ENCODE measurements at regions not wholly inside any gene's neighbourhood (a gene's known extent, or its start where the extent isn't known, plus 50 kb on each side); places are given as distances from the start of the nearest gene placed in this dataset.

DNA sequence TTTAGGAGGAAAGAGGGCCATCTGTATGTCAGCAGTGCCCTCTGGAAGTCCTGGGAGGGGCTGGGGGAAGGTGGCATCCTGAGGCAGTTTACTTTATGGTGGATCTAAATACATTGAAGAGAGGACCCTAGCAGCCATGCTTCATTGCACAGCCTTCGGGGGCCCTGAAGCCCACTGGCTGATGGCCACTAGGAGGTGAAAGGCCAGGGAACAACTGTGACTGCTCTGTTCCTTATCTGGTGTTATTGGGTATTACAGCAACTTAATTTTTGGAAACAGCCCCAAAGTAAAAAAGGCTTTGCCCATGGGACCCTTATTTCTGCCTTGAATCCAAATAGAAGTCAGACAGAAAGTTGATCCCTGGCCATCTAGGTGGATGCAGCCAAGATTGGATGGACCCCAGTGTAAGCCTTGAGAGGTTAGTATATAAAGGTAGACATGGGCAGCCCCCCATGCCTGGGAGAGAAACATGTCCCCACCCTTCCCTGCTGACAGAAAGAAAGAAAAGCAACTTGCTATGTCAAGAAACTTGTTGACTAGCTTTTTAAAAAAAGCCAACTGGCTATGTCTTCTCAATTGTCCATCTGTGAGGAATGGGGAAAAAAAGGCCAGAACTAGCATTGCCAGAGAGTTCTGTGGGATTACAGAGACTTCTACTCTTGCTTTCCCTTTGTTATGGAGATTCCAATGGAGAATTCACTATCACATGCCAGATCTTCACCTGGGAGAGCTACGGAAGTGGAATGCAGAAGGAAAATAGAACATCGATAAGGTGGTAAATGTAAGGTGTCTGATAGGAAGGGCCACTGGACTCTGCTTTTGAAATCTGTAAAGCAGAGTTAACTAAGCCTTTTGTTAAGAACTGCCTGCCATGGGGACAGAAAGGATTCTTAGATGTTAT, 58.6 kb upstream of the OSR1 start:
- TF ChIP-seq, protein P1, sequence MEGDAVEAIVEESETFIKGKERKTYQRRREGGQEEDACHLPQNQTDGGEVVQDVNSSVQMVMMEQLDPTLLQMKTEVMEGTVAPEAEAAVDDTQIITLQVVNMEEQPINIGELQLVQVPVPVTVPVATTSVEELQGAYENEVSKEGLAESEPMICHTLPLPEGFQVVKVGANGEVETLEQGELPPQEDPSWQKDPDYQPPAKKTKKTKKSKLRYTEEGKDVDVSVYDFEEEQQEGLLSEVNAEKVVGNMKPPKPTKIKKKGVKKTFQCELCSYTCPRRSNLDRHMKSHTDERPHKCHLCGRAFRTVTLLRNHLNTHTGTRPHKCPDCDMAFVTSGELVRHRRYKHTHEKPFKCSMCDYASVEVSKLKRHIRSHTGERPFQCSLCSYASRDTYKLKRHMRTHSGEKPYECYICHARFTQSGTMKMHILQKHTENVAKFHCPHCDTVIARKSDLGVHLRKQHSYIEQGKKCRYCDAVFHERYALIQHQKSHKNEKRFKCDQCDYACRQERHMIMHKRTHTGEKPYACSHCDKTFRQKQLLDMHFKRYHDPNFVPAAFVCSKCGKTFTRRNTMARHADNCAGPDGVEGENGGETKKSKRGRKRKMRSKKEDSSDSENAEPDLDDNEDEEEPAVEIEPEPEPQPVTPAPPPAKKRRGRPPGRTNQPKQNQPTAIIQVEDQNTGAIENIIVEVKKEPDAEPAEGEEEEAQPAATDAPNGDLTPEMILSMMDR (IDR thresholded peaks at IDR 0.05): no peak
- no peak for TF ChIP-seq POLR2A (IDR thresholded peaks at IDR 0.05)
